SK-N-SH treated with all-trans-retinoic acid at 6 μM for 48 hours (cell line): ENCODE measurements at regions not wholly inside any gene's neighbourhood (a gene's known extent, or its start where the extent isn't known, plus 50 kb on each side); places are given as distances from the start of the nearest gene placed in this dataset.
"Not testable (repeated sequence)": the region's sequence is repeated elsewhere in the genome, so short reads cannot be mapped to it uniquely, and the experiment has no call there.

Source experiments
- ATAC-seq: fragments of 200-7000 bp; cut with Tn5 transposase; 3 replicates; pipeline ENCODE4 v1.9.1; 2020; ENCODE audit warnings: mild to moderate bottlenecking, moderate library complexity

GRCh38 chr16:31975826-31976419, 102.3 kb downstream of the ZNF267 start:
- not testable (repeated sequence) for ATAC-seq

- ATAC-seq: not testable (repeated sequence)
Observed at GRCh38 chr16:31978463-31978862, 104.9 kb downstream of the ZNF267 start.

DNA sequence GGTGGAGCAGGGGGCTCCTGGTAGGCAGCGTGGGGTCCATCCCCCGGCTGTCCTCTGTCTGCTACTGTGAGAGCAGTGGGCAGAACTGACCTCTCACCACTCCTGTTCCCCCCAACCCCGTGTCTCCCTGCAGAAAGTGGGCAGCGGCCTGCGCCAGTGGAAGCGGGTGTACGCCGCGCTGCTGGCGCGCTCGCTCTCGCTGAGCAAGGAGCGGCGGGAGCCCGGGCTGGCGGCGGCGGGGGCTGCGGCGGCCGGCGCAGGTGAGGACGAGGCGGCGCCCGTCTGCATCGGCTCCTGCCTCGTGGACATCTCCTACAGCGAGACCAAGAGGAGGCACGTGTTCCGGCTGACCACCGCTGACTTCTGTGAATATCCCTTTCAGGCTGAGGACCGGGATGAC, 108.1 kb downstream of the ZNF267 start:
- not testable (repeated sequence) for ATAC-seq

DNA sequence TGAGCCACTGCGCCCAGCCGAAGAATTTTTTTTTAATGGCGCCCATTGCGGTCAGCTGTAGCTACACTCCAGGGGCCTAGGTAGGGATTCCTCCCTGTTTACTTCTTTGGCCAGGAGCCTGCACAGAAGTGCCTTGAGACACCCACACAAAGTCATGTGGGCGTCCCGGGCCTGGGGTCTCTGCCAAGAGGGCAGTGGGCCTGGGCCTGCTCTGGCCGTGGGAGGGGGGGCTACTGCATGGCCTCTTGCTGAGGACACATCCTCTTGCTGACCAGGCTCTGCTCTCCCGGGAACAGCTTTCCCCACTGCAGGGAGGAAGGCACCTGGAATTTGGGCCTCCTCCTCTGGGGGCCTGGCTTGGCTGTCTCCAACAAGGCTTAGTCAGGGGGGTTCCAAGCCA, 109.4 kb downstream of the ZNF267 start:
- not testable (repeated sequence) for ATAC-seq

DNA sequence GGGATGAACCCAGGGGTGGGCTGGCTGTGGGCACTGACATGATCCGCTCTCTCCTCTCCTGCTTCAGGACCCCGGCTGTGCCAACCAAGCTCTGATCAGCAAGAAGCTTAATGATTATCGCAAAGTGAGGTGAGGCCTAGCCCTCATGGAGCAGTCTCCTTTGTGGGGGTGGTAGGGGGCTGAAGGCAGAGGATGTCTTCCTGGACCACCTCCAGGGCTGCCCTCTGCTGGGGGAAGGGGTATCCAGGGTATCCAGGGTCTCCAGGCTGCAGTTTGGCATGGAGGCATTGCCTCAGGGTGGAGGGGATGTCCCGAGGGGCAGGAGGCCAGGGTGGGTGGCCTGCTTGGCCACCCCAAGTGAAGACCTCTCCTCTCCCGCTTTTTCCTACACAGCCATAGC, 110.1 kb downstream of the ZNF267 start:
- not testable (repeated sequence) for ATAC-seq

DNA sequence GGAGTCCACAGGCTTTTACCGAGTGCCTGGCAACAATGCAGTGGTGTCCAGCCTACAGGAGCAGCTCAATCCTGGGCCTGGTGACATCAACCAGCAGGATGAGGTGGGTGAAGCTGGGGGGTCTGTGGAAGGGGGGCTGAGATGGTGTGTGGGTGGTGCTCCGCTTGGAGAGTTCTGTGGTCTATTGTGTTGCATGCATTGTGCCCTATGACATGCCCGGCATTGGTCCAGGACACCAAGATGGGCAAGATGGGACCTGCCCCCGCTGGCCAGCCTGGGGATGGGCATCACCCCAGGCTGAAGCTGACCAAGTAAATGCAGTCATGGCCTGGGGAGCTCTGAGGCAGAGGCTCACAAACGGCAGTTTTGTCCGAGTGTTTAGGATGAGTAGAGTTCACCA, 113.3 kb downstream of the ZNF267 start:
- ATAC-seq: not testable (repeated sequence)

- ATAC-seq: peak; percentile 97
Observed at GRCh38 chr16:31988595-31989581, 115.3 kb downstream of the ZNF267 start.

DNA sequence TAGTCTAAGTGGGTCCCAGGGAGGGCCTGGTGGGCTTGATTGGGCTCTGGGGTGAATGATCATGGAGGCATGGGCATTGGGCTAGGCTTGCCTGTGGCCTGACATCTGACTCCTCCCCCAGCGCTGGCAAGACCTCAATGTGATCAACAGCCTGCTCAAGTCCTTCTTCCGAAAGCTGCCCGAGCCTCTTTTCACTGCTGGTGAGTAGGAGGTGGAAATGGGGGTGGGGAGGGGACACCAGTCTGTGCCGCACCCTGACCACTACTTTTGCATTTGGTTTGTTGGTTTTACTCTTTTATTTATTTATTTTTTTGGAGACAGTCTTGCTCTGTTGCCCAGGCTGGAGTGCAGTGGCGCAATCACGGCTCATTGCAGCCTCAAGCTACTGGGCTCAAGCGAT, 116.7 kb downstream of the ZNF267 start:
- not testable (repeated sequence) for ATAC-seq

GRCh38 chr16:31990980-31991379, 117.4 kb downstream of the ZNF267 start:
- not testable (repeated sequence) for ATAC-seq

DNA sequence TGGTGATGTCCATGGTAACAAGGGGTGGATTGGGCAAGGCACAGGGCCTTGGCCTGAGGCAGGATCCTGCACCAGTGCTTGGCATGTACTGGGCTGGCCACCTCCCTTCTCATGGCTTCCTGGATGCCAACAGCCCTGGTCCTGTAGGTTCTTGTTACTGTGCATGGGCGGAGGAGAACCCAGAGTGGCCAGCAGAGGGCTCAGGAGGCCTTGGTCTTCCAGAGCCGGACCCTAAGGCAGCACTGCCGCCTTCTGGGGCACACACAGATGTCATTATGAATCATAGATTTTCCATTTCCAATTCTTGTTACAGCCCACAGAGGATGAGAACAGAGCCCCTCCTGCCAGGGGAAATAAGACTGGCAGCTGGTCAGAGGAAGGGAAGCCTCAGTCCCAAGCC, 122.7 kb downstream of the ZNF267 start:
- 0 out of 3 replicates have a peak, but pooled peaks have one; percentile 34 for ATAC-seq

DNA sequence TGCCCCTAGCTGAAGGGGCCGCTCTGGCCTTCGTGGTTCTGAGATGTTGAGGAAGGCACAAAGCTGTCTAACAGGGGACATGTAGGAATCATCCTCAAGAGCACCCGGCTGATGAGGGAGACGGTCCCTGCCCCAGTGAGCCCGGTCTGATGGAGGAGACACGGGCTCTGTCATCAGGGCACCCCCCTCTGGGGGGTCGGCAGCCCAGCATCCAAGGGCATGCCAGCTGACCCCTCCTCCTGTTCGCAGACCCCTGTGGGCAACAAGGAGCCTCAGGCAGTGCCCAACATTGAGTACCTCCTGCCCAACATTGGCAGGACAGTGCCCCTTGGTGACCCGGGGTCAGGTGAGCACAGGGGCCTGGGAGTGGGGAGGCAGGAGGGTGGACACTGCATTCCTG, 128.9 kb downstream of the ZNF267 start:
- ATAC-seq: not testable (repeated sequence)

- ATAC-seq: not testable (repeated sequence)
Observed at GRCh38 chr16:32003819-32004218, 130.2 kb downstream of the ZNF267 start.

DNA sequence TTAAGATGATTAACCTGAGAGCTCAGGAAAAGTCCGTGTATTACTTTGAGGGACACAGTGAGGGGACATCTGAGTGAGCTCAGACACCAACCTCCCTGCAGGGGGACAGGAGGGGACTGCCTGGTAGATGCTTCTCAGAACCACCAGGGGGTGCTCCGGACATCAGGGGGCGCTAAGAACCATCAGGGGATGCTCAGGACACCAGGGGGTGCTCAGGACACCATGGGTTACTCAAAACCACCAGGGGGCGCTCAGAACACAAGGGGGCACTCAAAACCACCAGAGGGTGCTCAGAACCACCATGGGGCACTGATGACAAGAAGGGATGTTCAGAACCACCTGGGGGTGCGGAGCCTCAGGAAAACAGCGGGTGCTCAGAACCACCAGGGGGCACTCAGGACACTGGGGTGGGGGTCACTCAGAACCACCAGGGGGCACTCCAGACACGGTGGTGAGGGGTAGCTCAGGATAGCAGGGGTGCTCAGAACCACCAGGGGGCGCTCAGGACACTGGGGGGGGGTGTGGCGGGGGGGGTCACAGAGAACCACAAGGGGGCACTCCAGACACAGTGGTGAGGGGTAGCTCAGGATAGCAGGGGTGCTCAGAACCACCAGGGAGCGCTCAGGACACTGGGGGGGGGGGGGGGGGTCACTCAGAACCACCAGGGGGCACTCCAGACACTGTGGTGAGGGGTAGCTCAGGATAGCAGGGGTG, 165.3 kb downstream of the ZNF267 start:
- not testable (repeated sequence) for ATAC-seq

DNA sequence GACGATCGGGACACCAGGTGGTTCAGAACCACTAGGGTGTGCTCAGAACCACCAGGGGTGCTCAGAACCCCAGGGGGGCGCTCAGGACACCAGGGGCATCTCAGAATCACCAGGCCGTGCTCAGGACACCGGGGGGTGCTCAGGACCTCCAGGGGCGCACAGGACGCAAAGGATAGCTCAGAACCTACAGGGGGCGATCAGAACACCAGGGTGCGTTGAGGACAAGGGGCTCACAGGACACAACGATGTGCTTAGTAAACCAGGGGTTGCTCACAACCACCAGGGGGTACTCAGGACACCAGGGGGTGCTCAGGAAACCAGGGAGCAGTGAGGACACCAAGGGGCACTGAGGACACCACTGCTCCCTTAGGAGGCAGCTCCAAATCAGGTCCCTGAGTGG, 166.3 kb downstream of the ZNF267 start:
- not testable (repeated sequence) for ATAC-seq

DNA sequence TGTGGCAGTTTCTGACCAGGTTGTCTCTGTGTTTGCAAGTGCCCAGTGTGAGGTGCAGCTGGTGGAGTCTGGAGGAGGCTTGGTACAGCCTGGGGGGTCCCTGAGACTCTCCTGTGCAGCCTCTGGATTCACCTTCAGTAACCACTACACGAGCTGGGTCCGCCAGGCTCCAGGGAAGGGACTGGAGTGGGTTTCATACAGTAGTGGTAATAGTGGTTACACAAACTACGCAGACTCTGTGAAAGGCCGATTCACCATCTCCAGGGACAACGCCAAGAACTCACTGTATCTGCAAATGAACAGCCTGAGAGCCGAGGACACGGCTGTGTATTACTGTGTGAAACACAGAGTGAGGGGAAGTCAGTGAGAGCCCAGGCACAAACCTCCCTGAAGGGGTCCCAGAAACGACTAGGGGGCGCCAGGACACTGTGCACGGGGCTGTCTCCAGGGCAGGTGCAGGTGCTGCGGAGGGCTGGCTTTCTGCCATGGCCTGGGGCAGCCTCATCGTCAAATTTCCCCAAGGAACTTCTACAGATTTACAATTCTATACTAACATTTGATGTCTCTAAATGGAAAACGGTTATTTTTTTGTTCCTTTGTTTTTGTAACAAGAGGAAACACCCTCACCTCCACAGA, 187.0 kb upstream of the TP53TG3D start:
- ATAC-seq: not testable (repeated sequence)

DNA sequence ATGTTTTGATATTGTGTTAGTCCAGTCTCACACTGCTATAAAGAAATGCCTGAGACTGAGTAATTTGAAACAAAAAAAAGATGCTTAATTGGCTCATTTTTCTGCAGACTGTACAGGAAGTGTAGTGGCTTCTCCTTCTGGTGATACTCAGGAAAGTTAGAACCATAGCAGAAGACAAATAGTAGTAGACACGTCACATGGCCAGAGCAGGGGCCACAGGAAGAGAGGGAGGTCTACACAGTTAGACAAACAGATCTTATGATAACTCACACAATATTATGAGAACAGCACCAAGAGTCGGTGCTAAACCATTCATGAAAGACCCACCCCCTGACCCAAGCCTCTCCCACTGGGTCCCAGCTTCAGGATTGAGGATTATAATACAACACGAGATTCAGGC, 181.5 kb upstream of the TP53TG3D start:
- not testable (repeated sequence) for ATAC-seq

DNA sequence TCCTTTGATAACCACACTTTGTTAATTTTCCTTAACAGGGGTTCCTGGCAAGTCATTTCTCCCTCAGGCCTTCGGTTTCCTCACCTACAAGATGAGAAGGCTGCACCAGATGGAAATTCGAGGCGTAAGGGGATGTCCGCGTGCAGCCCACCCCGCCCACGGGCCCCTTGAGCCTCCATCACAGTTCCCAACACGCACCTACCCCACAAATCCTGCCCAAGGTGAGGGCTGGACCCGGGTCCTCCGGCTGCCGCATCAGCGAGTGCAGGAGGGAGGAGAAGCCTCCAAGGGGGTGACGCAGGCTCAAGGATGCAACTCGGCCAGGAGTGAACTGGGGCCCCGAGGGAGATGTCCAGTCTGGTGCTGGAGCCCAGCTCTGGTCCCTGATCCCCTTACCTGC, 169.2 kb upstream of the TP53TG3D start:
- ATAC-seq: not testable (repeated sequence)

DNA sequence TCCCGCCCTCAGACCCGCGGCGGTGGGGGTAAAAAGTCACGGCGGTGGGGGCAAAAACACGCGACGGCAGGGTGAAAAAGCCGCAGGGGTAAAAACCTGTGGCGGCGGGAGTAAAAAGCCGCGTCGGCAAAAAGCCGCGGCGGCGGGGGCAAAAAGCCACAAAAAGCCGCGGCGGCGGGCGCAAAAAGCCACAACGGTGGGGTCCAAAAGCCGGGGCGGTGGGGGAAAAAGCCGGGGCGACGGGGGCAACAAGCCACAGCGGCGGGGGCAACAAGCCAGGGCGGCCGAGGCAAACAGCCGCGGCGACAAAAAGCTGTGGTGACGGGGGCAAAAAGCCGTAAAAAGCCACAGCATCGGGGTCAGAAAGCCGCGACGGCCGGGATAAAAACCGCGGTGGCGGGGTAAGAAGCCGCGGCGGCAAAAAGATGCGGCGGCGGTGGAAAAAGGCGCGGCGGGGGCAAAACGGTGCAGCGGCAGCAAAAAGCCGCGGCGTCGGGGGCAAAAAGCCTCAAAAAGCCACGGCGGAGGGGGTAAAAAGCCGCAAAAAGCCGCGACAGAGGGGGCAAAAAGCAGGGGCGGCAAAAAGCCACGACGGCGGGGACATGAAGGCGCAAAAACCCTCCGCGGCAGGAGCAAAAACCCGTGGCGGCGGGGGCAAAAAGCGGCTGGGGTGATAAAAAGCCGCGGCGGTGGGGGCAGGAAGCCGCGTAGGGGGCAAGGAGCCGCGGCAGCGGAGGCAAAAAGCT, 168.3 kb upstream of the TP53TG3D start:
- ATAC-seq: not testable (repeated sequence)

DNA sequence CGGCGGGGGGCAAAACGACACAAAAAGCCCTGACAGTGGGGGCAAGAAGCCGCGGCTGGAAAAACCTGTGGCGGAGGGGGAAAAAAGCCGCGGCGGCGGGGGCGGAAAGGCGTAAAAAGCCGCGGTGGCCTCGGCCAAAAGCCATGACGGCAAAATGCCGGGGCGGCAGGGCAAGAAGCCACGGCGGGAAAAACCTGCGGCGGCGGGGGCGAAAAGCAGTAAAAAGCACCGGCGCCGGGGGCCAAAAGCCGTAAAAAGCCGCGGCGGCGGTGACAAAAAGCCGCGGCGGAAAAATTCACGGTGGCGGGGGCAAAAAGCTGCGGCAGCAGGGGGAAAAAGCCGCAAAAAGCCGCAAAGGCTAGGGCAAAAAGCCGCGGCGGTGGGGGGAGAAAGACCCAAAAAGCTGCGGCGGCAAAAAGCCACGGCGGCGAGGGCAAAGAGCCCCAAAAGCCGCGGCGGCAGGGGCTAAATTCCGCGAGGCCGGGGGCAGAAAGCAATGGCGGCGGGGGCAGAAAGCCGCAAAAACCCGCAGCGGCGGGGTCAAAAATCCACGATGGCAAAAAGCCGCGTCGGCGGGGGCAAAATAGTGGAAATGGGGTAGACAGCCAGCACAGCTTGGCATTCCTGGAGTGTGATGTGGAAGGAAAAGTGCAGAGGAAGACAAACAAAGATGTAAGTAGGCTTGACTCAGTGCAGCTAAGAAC, 167.5 kb upstream of the TP53TG3D start:
- not testable (repeated sequence) for ATAC-seq

DNA sequence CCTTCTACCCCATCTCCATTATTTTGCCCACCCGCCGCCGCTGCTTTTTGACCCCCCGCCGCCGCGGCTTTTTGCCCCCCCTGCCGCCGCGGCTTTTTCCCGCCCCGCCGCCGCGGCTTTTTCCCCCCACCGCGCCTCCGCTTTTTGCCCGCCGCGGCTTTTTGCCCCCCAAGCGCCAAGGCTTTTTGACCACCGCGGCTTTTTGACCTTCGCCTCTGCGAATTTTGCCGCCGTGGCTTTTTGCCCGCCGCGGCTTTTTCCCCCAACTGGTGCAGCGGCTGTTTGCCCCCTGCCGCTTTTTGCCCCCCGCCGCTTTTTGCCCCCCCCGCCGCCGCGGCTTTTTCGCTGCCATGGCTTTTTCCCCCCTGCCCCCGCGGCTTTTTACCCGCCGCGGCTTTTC, 137.5 kb upstream of the TP53TG3D start:
- not testable (repeated sequence) for ATAC-seq
